A549 (cell line): ENCODE measurements at regions not wholly inside any gene's neighbourhood (a gene's known extent, or its start where the extent isn't known, plus 50 kb on each side); places are given as distances from the start of the nearest gene placed in this dataset.
A peak's percentile ranks its signal among the peaks of the same experiment; 100 is the strongest.

ENCODE experiments used
- ATAC-seq, 2 experiments: fragments of 200-7000 bp in 1 of 2; fragments of >200 bp in 1 of 2; cut with Nextera tagmentation in 1 of 2; cut with Tn5 transposase in 1 of 2; 3 replicates each; pipeline versions ENCODE4 v1.8.0 to v1.9.1; 2018 to 2020; ENCODE audit warnings: mild to moderate bottlenecking in 1 of 2, moderate library complexity in 1 of 2
- CTCF ChIA-PET: fragments of 300-600 bp; sonication (Branson Sonifier 250); formaldehyde crosslinking; extraction: SDS; loops from one replicate; lab custom pipeline; 2021; ENCODE audit warnings: antibody characterized with exemption, inconsistent platforms; lab: Yijun Ruan, JAX
- POLR2A ChIA-PET: fragments of 350-600 bp; formaldehyde crosslinking; extraction: SDS; loops from one replicate; lab custom pipeline; 2021; ENCODE audit warnings: antibody characterized with exemption, inconsistent platforms; lab: Yijun Ruan, JAX
- DNase-seq, 2 experiments: peaks; one replicate each; pipeline versions ENCODE4 v3.0.0 to v3.0.0-alpha.2; 2011 to 2016; ENCODE audit warnings: low read depth in 1 of 2, low spot score in 1 of 2
- FAIRE-seq: peaks from 2 replicates; lab custom pipeline; 2011; peaks lifted over from hg19 to GRCh38; lab: Jason Lieb, UNC
- H3K27ac ChIP-seq, 2 experiments: fragments of >200 bp; sonication (Bioruptor Twin); formaldehyde crosslinking; 3 replicates each; pipeline ENCODE4 v1.5.1; 2016 to 2017
- H3K4me1 ChIP-seq: fragments of >200 bp; sonication (Bioruptor Twin); formaldehyde crosslinking; 3 replicates; pipeline ENCODE4 v1.6.1; 2016
- H3K4me2 ChIP-seq: fragments of >200 bp; sonication (Bioruptor Twin); formaldehyde crosslinking; 3 replicates; pipeline ENCODE4 v1.6.1; 2016
- H3K4me3 ChIP-seq: fragments of >200 bp; sonication (Bioruptor Twin); formaldehyde crosslinking; 3 replicates; pipeline ENCODE4 v1.5.1; 2016
- H3K9me3 ChIP-seq: fragments of >200 bp; sonication (Bioruptor Twin); formaldehyde crosslinking; 3 replicates; pipeline ENCODE4 v1.6.1; 2016
- CHD2 ChIP-seq: fragments of 150-350 bp; IDR thresholded peaks from 2 replicates; pipeline ENCODE4 v1.6.1; 2014; ENCODE audit warnings: low read length; ENCODE audit not compliant: partially characterized antibody
- EHMT2 ChIP-seq: fragments of 200-600 bp; sonication (generic); IDR thresholded peaks from 2 replicates; pipeline ENCODE4 v1.6.1; 2016; ENCODE audit warnings: antibody characterized with exemption, low read depth, mild to moderate bottlenecking, moderate library complexity
- FOSB ChIP-seq: fragments of 250-450 bp; sonication (Bioruptor Pico); IDR thresholded peaks from 2 replicates; pipeline ENCODE4 v1.5.0; 2020; ENCODE audit warnings: mild to moderate bottlenecking, moderate library complexity
- FOSL2 ChIP-seq, 2 experiments: fragments of 450-650 bp in 1 of 2; fragments of >200 bp in 1 of 2; sonication (Bioruptor Twin) in 1 of 2; formaldehyde crosslinking; IDR thresholded peaks; 2 replicates each; pipeline versions ENCODE4 v1.5.0 to v1.6.1; 2016 to 2020; ENCODE audit warnings: mild to moderate bottlenecking in 1 of 2, moderate library complexity in 1 of 2
- HEYL ChIP-seq: fragments of 250-450 bp; sonication (Bioruptor Pico); IDR thresholded peaks from 2 replicates; pipeline ENCODE4 v1.8.0; 2021; ENCODE audit warnings: mild to moderate bottlenecking, moderate library complexity
- HMGXB4 ChIP-seq: fragments of 250-450 bp; sonication (Bioruptor Pico); IDR thresholded peaks from 2 replicates; pipeline ENCODE4 v1.5.0; 2021; ENCODE audit warnings: mild to moderate bottlenecking, moderate library complexity, borderline replicate concordance
- HOXA7 ChIP-seq: fragments of 250-450 bp; sonication (Bioruptor Pico); IDR thresholded peaks from 2 replicates; pipeline ENCODE4 v1.5.0; 2020; ENCODE audit warnings: mild to moderate bottlenecking, moderate library complexity
- MAFK ChIP-seq: fragments of 450-650 bp; IDR thresholded peaks from 2 replicates; pipeline ENCODE4 v1.6.1; 2014; ENCODE audit not compliant: partially characterized antibody
- NFE2L2 ChIP-seq: fragments of 150-350 bp; conservative IDR thresholded peaks from 2 replicates; pipeline ENCODE4 v1.6.1; 2014; ENCODE audit warnings: low read length
- NPAS2 ChIP-seq: fragments of 250-450 bp; sonication (Bioruptor Pico); IDR thresholded peaks from 2 replicates; pipeline ENCODE4 v1.8.0; 2022; ENCODE audit warnings: mild to moderate bottlenecking, moderate library complexity, borderline replicate concordance
- NR3C1 ChIP-seq: fragments of >200 bp; sonication (Bioruptor Twin); formaldehyde crosslinking; IDR thresholded peaks from 3 replicates; pipeline ENCODE4 v1.6.1; 2017
- PHF8 ChIP-seq: fragments of 200-600 bp; sonication (generic); IDR thresholded peaks from 2 replicates; pipeline ENCODE4 v1.6.1; 2016; ENCODE audit warnings: low read depth, mild to moderate bottlenecking, antibody characterized with exemption, moderate library complexity, borderline replicate concordance
- RCOR1 ChIP-seq: fragments of 150-350 bp; IDR thresholded peaks from 2 replicates; pipeline ENCODE4 v1.6.1; 2014; ENCODE audit warnings: antibody characterized with exemption, low read length, low read depth
- SMC3 ChIP-seq: fragments of >200 bp; sonication (Bioruptor Twin); formaldehyde crosslinking; IDR thresholded peaks from 3 replicates; pipeline ENCODE4 v1.6.1; 2018; ENCODE audit warnings: inconsistent platforms
- TP53 ChIP-seq: fragments of 250-450 bp; sonication (Bioruptor Pico); IDR thresholded peaks from 2 replicates; pipeline ENCODE4 v1.5.0; 2021; ENCODE audit warnings: mild to moderate bottlenecking, moderate library complexity
- ZC3H11A ChIP-seq: fragments of 450-650 bp; IDR thresholded peaks from 2 replicates; pipeline ENCODE4 v1.6.1; 2014; ENCODE audit warnings: antibody characterized with exemption, mild to moderate bottlenecking
- WGBS: methylation state at CpG from one replicate; pipeline ENCODE4 v1.1.6; 2017; ENCODE audit errors: missing lambda C conversion rate; 5-methylcytosine and 5-hydroxymethylcytosine counted together
- TF ChIP-seq, protein P1 (sequence below): IDR thresholded peaks from 2 replicates; pipeline ENCODE4 v1.6.1; 2012
- TF ChIP-seq, protein P2 (sequence below): fragments of 250-450 bp; sonication (Bioruptor Pico); IDR thresholded peaks from 2 replicates; pipeline ENCODE4 v1.5.0; 2020; ENCODE audit warnings: low read depth, mild to moderate bottlenecking, moderate library complexity
- TF ChIP-seq, protein P3 (sequence below): fragments of >200 bp; sonication (Bioruptor Twin); formaldehyde crosslinking; IDR thresholded peaks from 2 replicates; pipeline ENCODE4 v1.6.1; 2016

GRCh38 chr4:186780291-186781031 is 56.8 kb upstream of the FAT1 start:
- Histone ChIP-seq H3K4me3 (no peak overlapping the region), H3K4me2 (no peak overlapping the region), H3K27ac (no peak overlapping the region), H3K9me3 (no peaks in the 10 kb centered on the region), H3K4me1 (peaks cover 16% of the 10 kb centered on the region)
- ChIA-PET CTCF (no interaction called here), POLR2A (no interaction called here)
- TF ChIP-seq FOSL2 (IDR thresholded peaks at IDR 0.05) (no peak), FOSL2 (CRISPR knock-in tag; IDR thresholded peaks at IDR 0.05) (no peak), TP53 (CRISPR knock-in tag) (no peak), NFE2L2 (no peak), PHF8 (no peak)
- ATAC-seq (no peak), DNase-seq (no peak), FAIRE-seq (no peak)
- WGBS, result 37% methylated on average over 4 of the region's 4 CpGs

GRCh38 chr4:186781032-186781917 is 57.6 kb upstream of the FAT1 start:
- Histone ChIP-seq H3K27ac (0 out of 6 replicates have a peak overlapping the region, but pooled peaks have one; percentile 34 to 46), H3K4me2 (peak overlapping the region; percentile 37; the same call in 2 of the 3 replicates), H3K4me3 (no peak overlapping the region), H3K9me3 (no peaks in the 10 kb centered on the region), H3K4me1 (peaks cover 9% of the 10 kb centered on the region)
- ChIA-PET POLR2A (no interaction called here), CTCF (interaction anchor here (0.6 kb wide), 1 partner anchor 36 kb away, joined by 3 read pairs; no protein-coding TSS in a partner anchor)
- DNase-seq, result peak; percentile 6 to 45
- ATAC-seq, result peak in 1 of 2 experiments; percentile 58; a peak in 2 of 6 replicates
- TF ChIP-seq HMGXB4 (CRISPR knock-in tag) (no peak), FOSL2 (IDR thresholded peaks at IDR 0.05) (no peak), FOSL2 (CRISPR knock-in tag; IDR thresholded peaks at IDR 0.05) (0 out of 2 replicates have a peak, but pooled peaks have one; percentile 7)
- WGBS, result 56% methylated on average over 6 of the region's 6 CpGs
- no peak for FAIRE-seq

DNA sequence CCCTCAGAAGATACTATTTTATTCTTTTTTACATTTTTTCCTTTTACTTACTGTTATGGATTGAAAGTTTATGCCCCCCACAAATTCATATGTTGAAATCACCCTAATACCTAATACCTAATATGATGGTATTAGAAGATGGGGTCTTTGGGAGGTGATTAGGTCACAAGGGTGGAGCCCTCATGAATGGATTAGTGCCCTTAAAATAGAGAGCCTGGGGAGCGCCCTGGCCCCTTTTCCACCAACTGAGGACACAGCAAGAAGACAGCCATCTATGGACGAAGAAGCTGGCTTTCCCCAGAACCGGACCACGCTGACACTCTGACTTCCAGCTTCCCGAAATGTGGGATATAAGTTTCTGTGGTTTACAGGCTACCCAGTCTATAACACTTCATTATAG is 58.6 kb upstream of the FAT1 start:
- no peak for DNase-seq
- Histone ChIP-seq H3K27ac (no peak overlapping the region), H3K4me1 (peaks cover 8% of the 10 kb centered on the region), H3K4me2 (no peak overlapping the region), H3K9me3 (no peaks in the 10 kb centered on the region), H3K4me3 (no peak overlapping the region)
- no peak for ATAC-seq
- no peak for FAIRE-seq
- no peak for TF ChIP-seq HOXA7
- TF ChIP-seq EHMT2, result no peak
- no peak for TF ChIP-seq CHD2
- TF ChIP-seq, protein P1, sequence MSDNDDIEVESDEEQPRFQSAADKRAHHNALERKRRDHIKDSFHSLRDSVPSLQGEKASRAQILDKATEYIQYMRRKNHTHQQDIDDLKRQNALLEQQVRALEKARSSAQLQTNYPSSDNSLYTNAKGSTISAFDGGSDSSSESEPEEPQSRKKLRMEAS, result no peak
- no peak for TF ChIP-seq FOSB (CRISPR knock-in tag)
- no peak for TF ChIP-seq SMC3
- TF ChIP-seq HEYL (CRISPR knock-in tag), result no peak
- no peak for TF ChIP-seq MAFK
- TF ChIP-seq RCOR1, result no peak
- TF ChIP-seq, protein P2, sequence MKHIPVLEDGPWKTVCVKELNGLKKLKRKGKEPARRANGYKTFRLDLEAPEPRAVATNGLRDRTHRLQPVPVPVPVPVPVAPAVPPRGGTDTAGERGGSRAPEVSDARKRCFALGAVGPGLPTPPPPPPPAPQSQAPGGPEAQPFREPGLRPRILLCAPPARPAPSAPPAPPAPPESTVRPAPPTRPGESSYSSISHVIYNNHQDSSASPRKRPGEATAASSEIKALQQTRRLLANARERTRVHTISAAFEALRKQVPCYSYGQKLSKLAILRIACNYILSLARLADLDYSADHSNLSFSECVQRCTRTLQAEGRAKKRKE (CRISPR knock-in tag), result no peak
- no peak for TF ChIP-seq NR3C1
- TF ChIP-seq, protein P3, sequence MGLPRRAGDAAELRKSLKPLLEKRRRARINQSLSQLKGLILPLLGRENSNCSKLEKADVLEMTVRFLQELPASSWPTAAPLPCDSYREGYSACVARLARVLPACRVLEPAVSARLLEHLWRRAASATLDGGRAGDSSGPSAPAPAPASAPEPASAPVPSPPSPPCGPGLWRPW, result no peak
- TF ChIP-seq NPAS2 (CRISPR knock-in tag), result no peak
- TF ChIP-seq ZC3H11A, result no peak
- CTCF ChIA-PET, result no interaction called here
- WGBS, result 77% methylated on average over 5 of the region's 5 CpGs
- POLR2A ChIA-PET, result no interaction called here
